Esophagus muscularis mucosa (tissue), 3 donors: ENCODE measurements at regions not wholly inside any gene's neighbourhood (a gene's known extent, or its start where the extent isn't known, plus 50 kb on each side); places are given as distances from the start of the nearest gene placed in this dataset.
A peak's percentile ranks its signal among the peaks of the same experiment; 100 is the strongest.

ENCODE experiments used
- POLR2A ChIP-seq: fragments of 450-650 bp; IDR thresholded peaks from one replicate; pipeline ENCODE4 v1.6.1; 2017; ENCODE audit warnings: antibody characterized with exemption, moderate library complexity, mild to moderate bottlenecking, low read depth
- TF ChIP-seq, protein P1 (sequence below), 3 experiments: fragments of 200-600 bp in 2 of 3; fragments of 450-650 bp in 1 of 3; sonication (generic) in 2 of 3; IDR thresholded peaks; one replicate each; pipeline ENCODE4 v1.5.1; 2017 to 2019; ENCODE audit warnings: antibody characterized with exemption in 3 of 3, mild to moderate bottlenecking in 2 of 3, moderate library complexity in 1 of 3

DNA sequence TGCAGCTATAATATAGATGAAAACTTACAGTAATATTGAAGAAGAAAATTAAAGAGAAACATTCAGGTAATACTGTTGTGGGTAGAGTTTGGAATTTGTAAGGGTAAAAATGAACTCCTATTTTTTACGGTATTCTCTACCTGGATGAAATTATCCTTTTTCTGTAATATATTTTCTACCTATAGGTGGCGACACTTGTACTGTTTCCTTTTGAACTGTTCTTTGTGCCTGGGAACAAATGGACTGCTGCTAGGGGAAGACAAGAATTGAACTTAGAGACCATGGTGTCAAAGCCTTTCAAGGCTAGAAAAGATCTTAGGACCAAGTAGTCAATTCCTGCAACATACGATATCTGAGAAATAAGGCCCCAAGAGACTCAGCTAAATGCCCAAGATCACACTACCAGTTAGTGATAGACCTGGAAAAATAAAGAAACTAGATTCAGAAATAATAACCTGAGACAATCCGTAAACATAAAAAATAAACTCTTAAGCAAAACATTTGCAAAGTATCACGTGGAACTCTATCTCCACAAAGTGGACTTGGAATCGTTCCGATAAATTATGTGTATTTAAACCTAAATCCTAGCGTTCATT, 383.8 kb downstream of the TFAP2A start:
- no peak for TF ChIP-seq POLR2A
- TF ChIP-seq, protein P1, sequence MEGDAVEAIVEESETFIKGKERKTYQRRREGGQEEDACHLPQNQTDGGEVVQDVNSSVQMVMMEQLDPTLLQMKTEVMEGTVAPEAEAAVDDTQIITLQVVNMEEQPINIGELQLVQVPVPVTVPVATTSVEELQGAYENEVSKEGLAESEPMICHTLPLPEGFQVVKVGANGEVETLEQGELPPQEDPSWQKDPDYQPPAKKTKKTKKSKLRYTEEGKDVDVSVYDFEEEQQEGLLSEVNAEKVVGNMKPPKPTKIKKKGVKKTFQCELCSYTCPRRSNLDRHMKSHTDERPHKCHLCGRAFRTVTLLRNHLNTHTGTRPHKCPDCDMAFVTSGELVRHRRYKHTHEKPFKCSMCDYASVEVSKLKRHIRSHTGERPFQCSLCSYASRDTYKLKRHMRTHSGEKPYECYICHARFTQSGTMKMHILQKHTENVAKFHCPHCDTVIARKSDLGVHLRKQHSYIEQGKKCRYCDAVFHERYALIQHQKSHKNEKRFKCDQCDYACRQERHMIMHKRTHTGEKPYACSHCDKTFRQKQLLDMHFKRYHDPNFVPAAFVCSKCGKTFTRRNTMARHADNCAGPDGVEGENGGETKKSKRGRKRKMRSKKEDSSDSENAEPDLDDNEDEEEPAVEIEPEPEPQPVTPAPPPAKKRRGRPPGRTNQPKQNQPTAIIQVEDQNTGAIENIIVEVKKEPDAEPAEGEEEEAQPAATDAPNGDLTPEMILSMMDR (IDR thresholded peaks at IDR 0.05) = peak; percentile 32 to 54 (median 46)
